RPMI8226 (cell line): ENCODE measurements at regions not wholly inside any gene's neighbourhood (a gene's known extent, or its start where the extent isn't known, plus 50 kb on each side); places are given as distances from the start of the nearest gene placed in this dataset.

ENCODE experiments used
- DNase-seq: peaks from one replicate; pipeline ENCODE4 v3.0.0-alpha.2; 2015

DNA sequence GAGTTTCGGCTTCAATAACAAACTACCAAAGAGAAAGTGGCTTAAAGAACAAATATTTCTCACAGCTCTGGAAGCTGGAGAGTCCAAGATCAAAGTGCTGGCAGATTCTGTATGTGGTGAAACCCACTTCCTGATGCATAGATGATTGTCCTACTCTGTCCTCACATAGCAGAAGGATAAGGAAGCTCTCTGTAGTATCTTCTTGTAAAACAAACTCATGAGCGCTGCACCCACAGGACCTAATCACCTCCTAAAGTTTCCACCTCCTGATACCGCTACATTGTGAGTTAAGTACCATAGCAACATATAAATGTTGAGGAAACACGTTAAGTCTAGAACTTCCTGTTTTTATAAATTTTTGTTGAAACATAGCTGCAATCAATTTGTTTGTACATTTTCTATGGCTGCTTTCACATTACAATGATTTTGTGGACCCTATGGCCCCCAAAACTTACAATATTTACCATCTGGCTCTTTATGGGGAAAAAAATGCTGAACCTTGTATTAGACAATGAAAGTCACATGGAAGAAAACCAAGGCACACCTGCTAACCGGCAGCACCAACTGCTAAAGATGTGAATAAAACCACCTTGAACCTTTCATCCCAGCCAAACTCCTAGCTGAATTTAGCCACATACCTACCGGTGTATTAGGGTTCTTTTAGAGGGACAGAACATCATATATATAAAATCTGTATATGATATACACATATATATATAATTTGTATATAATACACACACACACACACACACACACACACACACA, 1423.4 kb downstream of the NCAM2 start:
- no peak for DNase-seq

DNA sequence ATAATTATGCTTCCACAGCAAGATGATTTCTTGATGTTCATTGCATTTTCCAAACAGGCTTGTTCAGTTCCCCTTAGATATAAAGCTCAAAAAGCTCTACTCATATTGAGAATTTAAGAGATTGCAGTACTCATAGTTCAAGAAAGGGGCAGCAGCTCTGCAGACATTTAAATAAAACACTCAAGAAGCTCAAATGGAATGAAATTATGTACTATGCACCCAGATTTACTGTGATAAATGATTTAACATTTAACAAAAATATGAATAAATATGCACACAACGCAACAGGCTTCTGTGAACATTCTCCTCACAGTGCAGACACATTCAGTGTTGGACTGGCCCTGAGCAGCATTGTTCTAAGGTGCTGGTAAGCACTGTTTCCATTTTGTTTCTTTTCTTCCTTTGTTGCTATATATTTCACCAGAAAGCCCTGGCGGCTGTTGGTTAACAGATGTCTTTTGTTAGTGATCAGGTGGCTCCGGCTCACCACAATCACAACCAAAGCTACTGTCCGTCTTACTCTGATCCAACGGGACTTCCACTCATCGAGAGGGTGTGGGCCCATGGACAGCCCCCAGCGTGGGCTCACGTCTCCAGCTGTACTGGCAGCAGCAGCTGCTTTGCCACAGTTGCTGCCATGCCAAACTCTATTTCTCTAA, 1440.3 kb downstream of the NCAM2 start:
- DNase-seq = no peak

DNA sequence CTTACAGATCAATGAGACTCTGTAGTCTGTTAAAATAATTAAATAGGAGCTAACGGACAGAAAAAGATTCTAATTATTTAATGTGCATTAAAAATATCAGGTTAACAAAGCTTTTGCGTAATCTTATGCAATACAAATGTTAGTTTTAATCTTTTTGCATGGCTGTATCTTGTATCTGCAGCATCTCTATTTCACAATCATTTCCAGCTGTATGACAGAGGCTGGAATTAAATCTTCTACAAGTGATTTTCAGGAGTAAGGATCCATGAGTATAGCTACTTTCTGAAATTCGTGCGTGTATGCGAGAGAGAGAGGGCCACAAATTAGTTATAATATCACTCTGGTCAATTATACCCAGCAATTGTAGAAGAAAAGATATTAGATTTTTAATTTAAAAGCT, 1446.8 kb downstream of the NCAM2 start:
- DNase-seq = no peak

DNA sequence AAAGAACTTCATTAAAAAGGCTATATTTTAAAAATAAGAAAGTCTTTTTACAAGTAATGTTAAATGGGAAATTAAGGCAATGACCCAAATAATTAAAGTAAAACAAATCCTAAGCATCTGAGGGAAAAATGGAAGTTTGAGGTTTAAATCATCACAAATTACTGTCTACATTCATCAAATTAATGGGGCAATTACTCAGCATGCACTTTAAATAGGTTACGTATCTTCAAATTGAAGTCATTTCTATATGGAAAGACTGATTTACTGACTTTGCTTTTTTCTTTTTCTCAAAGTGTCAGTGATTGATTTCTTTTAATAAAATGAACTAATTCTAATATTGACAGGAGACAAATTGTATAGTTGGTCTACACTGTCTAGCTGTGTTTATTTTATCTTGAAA, 1452.3 kb downstream of the NCAM2 start:
- DNase-seq = no peak

DNA sequence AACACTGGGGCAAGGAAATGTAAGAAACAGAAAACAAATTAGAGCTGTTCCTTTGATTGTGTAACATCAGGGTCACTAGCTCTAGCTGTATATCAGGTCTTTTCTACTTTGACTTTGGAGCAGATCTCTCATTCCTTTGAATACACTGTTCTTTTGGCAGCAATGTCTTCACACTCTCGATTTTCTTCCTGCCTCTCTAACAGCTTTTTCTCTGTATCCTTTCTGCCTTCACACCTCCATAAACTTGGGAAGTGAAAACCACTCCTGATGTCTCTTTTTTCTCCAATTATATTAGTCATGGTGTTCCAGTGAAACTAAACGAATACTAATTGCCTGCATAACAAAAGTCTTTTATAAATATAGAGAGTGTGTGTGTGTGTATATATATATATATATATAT, 1458.0 kb downstream of the NCAM2 start:
- DNase-seq = no peak

DNA sequence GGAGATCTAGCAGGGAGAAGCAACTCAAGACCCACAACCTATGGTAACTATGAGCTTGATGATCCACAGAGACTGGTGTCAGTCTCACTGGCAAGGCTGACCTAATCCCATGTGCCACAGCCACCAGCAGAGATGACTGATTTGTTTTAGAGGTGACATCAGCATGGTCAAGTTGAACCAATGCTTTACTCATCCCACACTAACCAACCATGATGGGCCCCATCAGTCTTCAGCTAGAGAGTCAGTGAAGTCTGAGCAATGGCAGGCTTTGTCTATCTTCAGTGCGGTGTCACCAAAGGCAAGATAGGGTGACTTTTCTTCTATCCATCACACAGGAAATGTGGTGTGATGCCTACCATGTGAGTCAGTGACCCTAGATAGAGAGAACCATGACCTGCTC, 1470.7 kb downstream of the NCAM2 start:
- no peak for DNase-seq

DNA sequence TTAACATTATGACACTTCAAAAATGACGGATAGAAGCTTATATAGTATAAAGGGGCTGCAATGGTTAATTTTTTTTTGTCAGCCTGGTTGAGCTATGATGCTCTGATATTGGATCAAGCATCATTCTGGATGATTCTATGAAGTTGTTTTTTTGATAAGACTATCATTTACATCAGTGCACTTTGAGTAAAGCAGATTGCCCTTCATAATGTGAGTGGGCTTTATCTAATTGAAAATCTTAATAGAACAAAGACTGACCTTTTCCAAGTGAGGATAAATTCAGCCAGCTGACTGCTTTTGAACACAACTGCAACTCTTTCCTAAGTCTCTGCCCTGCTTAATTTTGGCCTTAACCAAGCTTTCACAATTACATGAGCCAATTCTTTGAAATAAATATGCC, 1476.2 kb downstream of the NCAM2 start:
- no peak for DNase-seq

DNA sequence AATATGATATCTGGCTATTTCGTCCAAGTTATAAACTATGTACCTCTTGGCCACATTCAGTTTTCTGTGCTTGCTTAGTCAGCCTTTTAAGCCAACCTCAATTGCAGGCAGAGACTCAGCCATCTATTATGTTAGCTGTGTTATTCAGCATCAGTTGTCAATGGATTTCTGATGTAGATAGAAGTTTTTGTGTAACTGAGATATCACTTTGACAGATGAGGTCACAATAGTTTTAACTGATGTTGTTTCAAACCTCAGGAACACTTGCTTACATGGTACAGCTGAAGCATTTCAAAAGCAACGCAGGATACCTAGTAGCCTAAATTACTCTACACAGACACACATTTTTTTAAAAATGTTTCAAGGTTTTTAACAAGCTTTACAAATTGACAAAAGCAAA, 1478.0 kb downstream of the NCAM2 start:
- no peak for DNase-seq

DNA sequence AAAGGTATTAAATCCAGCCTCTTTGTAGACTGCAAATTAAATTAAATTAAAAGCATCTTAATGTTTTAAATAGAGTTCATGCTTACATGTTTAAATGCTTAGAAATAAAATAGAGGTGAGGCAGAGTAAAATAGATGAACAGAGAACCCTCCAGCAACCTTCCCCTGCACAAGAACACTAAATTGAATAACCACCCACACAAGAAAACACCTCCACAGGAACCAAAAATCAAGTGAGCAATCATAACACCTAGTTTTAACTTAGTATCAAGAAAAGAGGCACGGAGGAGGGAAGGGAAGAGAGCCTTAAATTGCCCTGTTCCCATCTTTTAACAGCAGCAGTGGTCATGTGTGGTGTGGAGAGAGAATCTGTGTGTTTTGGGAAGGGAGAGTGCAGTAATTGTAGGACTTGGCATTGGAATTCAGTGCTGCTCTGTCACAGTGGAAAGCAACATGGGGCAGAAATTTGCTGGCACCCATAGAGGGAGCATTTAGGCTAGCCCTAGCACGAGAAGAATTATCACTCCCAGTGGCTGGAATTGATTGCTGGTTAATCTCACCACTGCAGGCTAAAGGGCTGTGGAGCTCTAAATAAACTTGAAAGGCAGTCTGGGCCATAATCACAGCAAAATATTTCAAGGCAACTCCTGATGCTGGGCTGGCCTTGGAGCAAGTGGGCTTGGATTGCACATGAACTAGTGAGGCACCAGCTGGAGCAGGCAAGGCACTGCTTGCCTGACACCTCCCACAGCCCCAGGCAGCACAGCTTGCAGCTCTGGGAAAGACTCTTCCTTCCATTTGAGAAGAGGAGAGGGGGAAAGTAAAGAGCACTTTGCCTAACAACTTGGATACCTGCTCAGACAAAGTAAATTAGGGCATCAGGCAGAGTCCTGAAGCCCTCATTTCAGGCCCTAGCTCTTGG, 1478.8 kb downstream of the NCAM2 start:
- DNase-seq = no peak

DNA sequence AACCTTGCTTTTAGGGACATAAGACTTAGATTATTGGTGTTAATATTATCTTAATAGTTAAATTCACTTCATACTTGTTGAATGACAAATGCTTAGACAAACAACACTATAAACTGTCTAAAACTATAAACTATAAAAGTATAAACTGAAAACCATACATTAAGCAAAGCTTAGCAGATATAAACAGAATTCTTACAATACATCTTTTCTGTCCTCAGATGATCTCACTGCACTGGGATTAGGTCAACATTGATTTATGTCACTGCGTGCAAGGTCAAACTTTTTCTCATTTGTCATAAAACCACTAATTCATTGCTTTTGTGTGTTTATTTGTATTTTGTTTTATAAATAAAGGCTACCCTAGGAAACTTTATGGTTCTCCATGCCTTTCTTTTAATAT, 1491.8 kb downstream of the NCAM2 start:
- no peak for DNase-seq

DNA sequence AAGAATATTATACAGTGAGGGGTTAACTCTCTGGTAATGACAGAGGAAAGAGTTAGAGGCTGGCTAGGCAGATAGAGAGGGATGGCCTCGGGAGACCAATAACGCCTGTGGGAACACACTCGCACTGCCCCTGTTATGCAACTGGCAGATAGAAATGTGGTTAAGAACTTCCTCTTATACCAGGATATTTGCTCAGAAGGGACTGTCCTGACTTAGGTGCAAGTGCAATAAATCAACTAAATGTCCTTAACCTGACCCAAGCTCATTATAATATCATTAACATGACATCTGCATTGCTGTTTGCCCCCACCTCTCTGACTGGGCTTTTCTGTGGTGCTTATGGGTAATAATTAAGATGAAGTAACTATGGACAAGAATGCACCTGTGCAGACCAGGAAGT, 1518.0 kb downstream of the NCAM2 start:
- no peak for DNase-seq

DNA sequence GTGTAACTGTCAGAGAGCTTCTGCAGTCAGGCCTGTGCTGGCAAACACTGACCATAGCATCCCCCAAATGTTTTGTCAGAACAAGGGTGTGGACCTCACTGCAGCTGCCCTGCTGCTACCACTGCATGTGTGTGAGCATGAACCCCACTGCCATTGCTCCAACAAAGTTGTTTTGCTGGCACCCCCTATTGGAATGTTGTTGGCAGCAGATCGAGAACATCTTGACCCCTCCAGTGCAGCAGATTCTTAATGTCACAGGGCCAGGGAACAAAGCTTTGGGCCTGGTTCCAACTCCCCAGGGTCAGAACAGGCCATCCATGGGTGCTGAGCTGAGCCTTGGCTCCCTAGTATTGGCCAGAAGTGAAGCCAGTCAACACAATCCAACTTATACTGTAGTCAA, 1537.4 kb downstream of the NCAM2 start:
- no peak for DNase-seq

DNA sequence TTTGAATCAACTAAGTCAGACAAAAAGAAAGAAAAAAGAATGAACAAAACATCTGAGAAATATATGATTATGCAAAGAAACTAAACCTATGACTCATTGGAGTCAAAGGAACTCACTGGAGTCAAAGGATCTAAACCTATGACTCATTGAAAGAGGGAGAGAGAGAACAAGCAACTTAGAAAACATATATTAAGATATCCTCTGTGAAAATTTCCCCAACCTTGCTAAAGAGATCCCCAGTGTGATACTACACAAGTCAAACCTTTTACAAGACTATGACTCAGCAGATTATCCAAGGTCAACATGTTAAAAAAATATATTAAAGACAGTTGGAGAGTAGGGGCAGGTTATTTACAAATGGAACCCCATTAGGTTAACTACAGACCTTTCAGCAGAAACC, 1538.3 kb downstream of the NCAM2 start:
- no peak for DNase-seq

DNA sequence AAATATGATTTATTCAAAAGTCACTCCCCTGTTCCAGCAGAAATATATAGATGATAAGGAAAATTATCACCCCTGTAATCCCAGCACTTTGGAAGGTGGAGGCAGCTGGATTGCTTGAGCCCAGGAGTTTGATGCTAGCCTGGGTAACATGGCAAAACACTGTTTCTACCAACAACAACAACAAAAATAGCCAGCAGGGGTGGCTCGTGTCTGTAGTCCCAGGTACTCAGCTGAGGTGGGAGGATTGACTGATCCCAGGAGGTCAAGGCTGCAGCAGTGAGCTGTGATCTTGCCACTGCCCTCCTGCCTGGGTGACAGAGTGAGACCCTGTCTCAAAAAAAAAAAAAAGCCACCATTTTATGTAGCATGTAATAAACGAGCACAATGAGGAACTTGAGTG, 1546.5 kb downstream of the NCAM2 start:
- no peak for DNase-seq

DNA sequence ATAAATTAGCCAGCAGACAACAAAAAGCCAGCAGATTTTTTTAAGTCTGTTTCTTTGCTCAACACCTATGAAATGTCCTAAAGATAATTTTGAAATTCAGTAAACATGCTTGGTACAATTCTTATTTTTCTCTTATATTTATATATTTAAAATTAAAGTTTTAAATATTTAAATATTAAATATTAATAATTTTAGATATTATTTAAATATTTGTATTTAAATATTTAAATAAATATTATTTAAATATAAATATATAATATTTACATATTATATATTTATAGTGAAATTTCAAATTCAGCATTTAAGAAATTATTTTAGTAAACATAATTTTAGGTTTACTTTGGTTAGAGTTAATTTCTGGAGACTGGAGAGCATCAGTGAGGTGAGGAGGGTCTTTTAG, 1554.2 kb downstream of the NCAM2 start:
- no peak for DNase-seq

DNA sequence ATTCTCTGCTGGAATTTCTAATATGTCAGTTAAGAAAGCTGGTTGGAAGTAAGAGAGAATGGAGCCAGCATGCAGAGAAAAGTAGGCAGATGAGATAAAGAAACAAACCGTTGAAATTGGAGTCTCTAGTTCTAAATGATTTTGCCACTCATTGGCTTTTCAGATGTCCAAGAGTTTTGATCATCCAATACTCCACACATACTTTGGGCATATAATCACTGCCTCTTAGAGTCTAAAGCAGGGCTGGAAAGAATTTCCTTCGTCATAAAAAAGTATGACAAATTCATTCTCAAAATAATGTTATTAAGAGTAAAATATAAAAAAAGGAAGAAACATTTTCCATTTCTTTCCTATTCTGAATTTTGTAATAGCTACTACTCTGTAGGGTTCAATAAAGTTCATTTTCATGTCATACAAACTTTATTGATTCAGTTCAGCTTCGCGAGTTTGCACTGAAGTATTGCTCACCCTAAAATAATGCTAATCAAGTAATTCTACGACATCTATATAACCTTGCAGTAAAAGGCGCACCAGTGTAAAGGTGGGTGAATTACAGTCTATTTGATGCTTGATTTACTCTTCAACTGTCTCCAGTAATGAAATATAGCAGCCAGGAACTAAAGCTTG, 1556.6 kb downstream of the NCAM2 start:
- DNase-seq = no peak

DNA sequence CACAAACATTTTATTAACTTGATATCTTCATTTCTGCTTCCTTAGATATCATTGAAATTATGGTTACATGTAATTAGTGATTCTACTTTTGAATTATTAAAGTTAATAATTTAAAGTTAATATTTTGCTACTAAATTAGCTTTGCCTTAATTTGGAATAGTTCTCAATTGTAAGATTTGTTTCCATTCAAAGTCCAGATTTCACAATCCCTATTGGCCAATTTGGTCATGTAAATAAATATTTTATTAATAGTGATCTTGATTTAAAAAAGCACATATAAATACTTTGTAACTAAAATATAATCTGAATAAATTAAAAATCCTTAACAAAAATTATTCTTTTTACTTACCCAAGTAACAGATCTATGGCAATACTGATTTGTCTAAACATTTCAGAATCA, 1558.6 kb downstream of the NCAM2 start:
- no peak for DNase-seq

DNA sequence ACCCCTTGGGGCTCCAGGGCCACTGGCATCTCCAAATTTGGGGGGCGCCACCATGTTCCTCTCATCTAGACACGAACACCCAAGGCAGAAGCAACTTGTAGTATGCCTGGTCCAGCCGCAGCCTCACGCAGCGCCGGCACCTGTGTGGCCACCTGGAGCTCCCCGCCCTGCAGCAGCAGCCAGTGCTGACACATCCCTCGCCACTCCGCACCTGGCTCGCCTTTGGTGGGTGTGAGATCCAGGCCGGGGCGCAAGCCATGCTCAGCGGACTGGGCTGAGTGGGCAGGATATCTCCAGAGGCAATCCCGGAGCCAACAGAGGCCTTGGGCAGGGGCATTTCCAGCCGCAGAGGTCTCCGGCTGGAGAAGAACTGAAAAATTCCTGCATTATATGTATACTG, 1563.7 kb downstream of the NCAM2 start:
- DNase-seq = no peak

DNA sequence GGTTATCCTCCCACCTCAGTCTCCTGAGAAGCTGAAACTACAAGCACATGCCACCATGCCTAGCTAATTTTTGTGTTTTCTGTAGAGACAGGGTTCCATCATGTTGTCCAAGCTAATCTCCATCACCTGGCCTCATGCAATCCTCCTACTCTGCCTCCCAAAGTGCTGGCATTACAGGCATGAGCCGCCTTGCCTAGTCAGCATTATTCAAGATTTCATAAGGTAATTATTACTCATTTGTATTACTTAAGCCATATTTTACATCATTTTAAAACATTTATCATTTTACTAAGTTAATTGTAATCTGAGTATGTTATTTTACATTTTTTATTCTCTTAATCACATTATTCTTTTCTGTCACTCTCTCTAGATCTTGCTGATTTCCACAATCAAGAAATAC, 1575.6 kb downstream of the NCAM2 start:
- DNase-seq = no peak

DNA sequence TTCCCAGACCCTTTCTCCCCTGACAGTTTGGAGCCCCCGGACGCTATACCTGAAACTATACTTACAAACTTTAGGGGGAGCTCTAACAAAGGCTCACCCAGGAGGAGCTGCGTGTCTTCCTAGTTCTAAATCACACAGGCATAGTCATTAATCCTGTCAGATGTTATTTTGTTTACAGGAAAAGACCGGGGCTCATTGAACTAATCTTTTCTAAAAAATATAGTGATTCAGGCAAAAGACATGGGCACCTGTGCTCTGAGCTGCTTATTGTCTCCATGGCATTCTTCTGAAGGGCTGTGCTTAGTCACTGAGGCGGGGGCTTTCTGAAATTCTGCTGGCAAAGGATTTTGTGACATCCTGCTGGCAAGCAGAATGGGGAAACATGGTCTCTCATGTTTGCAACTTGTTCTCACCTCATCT, 1577.0 kb downstream of the NCAM2 start:
- DNase-seq = peak; percentile 35

DNA sequence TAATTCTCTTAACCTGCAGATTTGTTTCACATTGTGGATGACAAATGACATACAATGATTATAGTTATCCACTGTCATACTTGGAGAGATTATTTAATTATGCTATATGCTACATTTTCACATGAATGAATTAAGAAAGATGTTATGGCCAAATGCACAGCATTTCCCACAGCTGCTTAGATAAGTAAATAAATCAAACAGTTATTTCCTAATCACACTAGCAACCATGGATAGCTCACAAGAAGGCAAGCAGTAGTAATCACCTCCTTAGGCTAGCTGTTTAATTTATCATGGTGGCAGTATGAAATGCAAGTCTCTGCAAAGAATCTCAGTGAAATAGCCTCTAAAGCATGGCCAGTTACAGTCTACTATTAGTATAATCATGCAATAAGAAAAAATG, 1581.5 kb downstream of the NCAM2 start:
- DNase-seq = no peak

DNA sequence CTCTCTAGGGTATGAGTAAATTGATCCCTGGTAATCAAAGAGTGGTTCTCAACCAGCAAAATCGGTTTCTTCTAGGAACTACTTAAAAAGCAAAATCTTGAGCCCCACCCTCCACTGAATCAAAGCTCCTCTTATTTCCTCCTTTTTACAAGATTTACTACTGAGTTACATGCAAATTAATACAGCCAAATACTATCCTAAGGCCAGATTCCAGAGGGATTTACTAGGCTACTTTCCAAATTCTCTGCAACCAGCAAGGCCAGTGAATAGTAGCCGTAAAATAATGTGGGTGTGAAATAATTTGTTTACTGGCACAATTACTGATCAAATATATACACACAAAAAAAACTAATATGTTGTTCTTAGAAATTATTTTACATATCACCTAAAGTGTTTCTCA, 1583.8 kb downstream of the NCAM2 start:
- no peak for DNase-seq

DNA sequence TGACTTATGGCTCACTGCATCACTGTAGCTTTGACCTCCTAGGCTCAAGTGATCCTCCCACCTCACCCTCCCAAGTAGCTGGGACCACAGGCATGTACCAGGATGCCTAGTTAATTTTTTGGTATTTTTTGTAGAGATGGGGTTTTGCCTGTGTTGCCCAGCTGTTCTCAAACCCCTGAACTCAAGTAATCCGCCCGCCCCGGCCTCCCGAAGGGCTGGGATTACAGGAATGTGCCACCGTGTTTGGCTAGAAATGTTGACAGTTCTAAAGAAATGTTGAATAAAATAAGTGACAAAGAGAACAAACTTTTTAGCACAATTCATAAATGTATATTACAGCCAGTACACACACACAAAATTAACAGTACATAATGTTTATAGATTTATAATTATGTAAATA, 1586.1 kb downstream of the NCAM2 start:
- DNase-seq = no peak
